ENCODE measurements at regions not wholly inside any gene's neighbourhood (a gene's known extent, or its start where the extent isn't known, plus 50 kb on each side); places are given as distances from the start of the nearest gene placed in this dataset.

- TF ChIP-seq CTCF (IDR thresholded peaks at IDR 0.05; ENCODE audit: unreplicated experiment), result no peak
- Mint-ChIP-seq H3K4me3 (ENCODE audit: low read depth) (no peak overlapping the region), H3K27ac (no peak overlapping the region), H3K4me1 (ENCODE audit: low read depth) (peaks cover 10% of the 10 kb centered on the region), H3K27me3 (peaks cover 37% of the 10 kb centered on the region), H3K9me3 (ENCODE audit: low read depth) (no peaks in the 10 kb centered on the region), H3K36me3 (ENCODE audit: insufficient read depth) (no peaks in the 10 kb centered on the region)
- no peak for DNase-seq (ENCODE audit: low spot score, unreplicated experiment)
Observed at GRCh38 chr20:21618759-21619416, 86.6 kb upstream of the PAX1 start.

- DNase-seq (ENCODE audit: low spot score, unreplicated experiment), result peak; percentile 66
- Mint-ChIP-seq H3K27ac (no peak overlapping the region), H3K36me3 (ENCODE audit: insufficient read depth) (no peaks in the 10 kb centered on the region), H3K4me1 (ENCODE audit: low read depth) (peaks cover 10% of the 10 kb centered on the region), H3K27me3 (peaks cover 52% of the 10 kb centered on the region), H3K4me3 (ENCODE audit: low read depth) (peak overlapping the region; percentile 25), H3K9me3 (ENCODE audit: low read depth) (no peaks in the 10 kb centered on the region)
- TF ChIP-seq CTCF (IDR thresholded peaks at IDR 0.05; ENCODE audit: unreplicated experiment), result peak; percentile 89
Observed at GRCh38 chr20:21615617-21616080, 89.8 kb upstream of the PAX1 start.

- no peak for DNase-seq (ENCODE audit: low spot score, unreplicated experiment)
- Mint-ChIP-seq H3K27ac (no peak overlapping the region), H3K27me3 (peaks cover 53% of the 10 kb centered on the region), H3K4me1 (ENCODE audit: low read depth) (peaks cover 10% of the 10 kb centered on the region), H3K36me3 (ENCODE audit: insufficient read depth) (no peaks in the 10 kb centered on the region), H3K9me3 (ENCODE audit: low read depth) (no peaks in the 10 kb centered on the region), H3K4me3 (ENCODE audit: low read depth) (no peak overlapping the region)
- no peak for TF ChIP-seq CTCF (IDR thresholded peaks at IDR 0.05; ENCODE audit: unreplicated experiment)
Observed at GRCh38 chr20:21614980-21615379, 90.5 kb upstream of the PAX1 start.

- no peak for DNase-seq (ENCODE audit: low spot score, unreplicated experiment)
- no peak for TF ChIP-seq CTCF (IDR thresholded peaks at IDR 0.05; ENCODE audit: unreplicated experiment)
- H3K4me1 Mint-ChIP-seq (ENCODE audit: low read depth), result peaks cover 10% of the 10 kb centered on the region
- peaks cover 57% of the 10 kb centered on the region for H3K27me3 Mint-ChIP-seq
- H3K9me3 Mint-ChIP-seq (ENCODE audit: low read depth), result no peaks in the 10 kb centered on the region
- no peaks in the 10 kb centered on the region for H3K36me3 Mint-ChIP-seq (ENCODE audit: insufficient read depth)
- H3K4me3 Mint-ChIP-seq (ENCODE audit: low read depth), result no peak overlapping the region
- H3K27ac Mint-ChIP-seq, result no peak overlapping the region
Observed at GRCh38 chr20:21613512-21613911, 92.0 kb upstream of the PAX1 start.

GRCh38 chr20:21609981-21610380 is 95.5 kb upstream of the PAX1 start:
- Mint-ChIP-seq H3K27me3 (peaks cover 61% of the 10 kb centered on the region), H3K4me1 (ENCODE audit: low read depth) (peaks cover 5% of the 10 kb centered on the region), H3K27ac (no peak overlapping the region), H3K36me3 (ENCODE audit: insufficient read depth) (no peaks in the 10 kb centered on the region), H3K9me3 (ENCODE audit: low read depth) (peaks cover 7% of the 10 kb centered on the region), H3K4me3 (ENCODE audit: low read depth) (no peak overlapping the region)
- TF ChIP-seq CTCF (IDR thresholded peaks at IDR 0.05; ENCODE audit: unreplicated experiment), result no peak
- DNase-seq (ENCODE audit: low spot score, unreplicated experiment), result no peak

All from progenitor cell of endocrine pancreas (in vitro differentiated cells).